ENCODE measurements at regions not wholly inside any gene's neighbourhood (a gene's known extent, or its start where the extent isn't known, plus 50 kb on each side); places are given as distances from the start of the nearest gene placed in this dataset.

GRCh38 chr12:23005387-23005786, 380.4 kb downstream of the ETNK1 start:
- no peaks in the 10 kb centered on the region for H3K9me3 ChIP-seq
- H3K4me3 ChIP-seq, result no peak overlapping the region
- intact Hi-C loops (cut with DNase I; ENCODE audit: low total_unique reads), result no loop called here
- H3K36me3 ChIP-seq, result no peaks in the 10 kb centered on the region
- H3K27ac ChIP-seq, result no peak overlapping the region
- no peaks in the 10 kb centered on the region for H3K27me3 ChIP-seq (replicated peaks in 1 of 7)
- DNase-seq, result no peak
- TF ChIP-seq, protein P1, sequence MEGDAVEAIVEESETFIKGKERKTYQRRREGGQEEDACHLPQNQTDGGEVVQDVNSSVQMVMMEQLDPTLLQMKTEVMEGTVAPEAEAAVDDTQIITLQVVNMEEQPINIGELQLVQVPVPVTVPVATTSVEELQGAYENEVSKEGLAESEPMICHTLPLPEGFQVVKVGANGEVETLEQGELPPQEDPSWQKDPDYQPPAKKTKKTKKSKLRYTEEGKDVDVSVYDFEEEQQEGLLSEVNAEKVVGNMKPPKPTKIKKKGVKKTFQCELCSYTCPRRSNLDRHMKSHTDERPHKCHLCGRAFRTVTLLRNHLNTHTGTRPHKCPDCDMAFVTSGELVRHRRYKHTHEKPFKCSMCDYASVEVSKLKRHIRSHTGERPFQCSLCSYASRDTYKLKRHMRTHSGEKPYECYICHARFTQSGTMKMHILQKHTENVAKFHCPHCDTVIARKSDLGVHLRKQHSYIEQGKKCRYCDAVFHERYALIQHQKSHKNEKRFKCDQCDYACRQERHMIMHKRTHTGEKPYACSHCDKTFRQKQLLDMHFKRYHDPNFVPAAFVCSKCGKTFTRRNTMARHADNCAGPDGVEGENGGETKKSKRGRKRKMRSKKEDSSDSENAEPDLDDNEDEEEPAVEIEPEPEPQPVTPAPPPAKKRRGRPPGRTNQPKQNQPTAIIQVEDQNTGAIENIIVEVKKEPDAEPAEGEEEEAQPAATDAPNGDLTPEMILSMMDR (IDR thresholded peaks at IDR 0.05 in 8 of 11, conservative IDR thresholded peaks at IDR 0.05 in 3 of 11), result no peak
- no peak for TF ChIP-seq POLR2AphosphoS5 (IDR thresholded peaks at IDR 0.05)
- no peak for TF ChIP-seq POLR2A (IDR thresholded peaks at IDR 0.05)
- WGBS, 5 donors, result 63 to 76% (median 67%) methylated on average over 2 of the region's 2 CpGs
- no peaks in the 10 kb centered on the region for H3K4me1 ChIP-seq

GRCh38 chr12:23006413-23006812, 381.4 kb downstream of the ETNK1 start:
- Histone ChIP-seq H3K27me3 (replicated peaks in 1 of 7) (no peaks in the 10 kb centered on the region), H3K9me3 (no peaks in the 10 kb centered on the region), H3K4me3 (no peak overlapping the region), H3K4me1 (no peaks in the 10 kb centered on the region), H3K27ac (no peak overlapping the region), H3K36me3 (no peaks in the 10 kb centered on the region)
- TF ChIP-seq POLR2AphosphoS5 (IDR thresholded peaks at IDR 0.05) (no peak), POLR2A (IDR thresholded peaks at IDR 0.05) (no peak)
- intact Hi-C loops (cut with DNase I; ENCODE audit: low total_unique reads), result no loop called here
- DNase-seq, result no peak
- 50 to 78% (median 65%) methylated on average over 2 of the region's 2 CpGs for WGBS, 5 donors

- WGBS, 5 donors, result 54 to 72% (median 65%) methylated on average over 5 of the region's 5 CpGs
- TF ChIP-seq, protein P1 (IDR thresholded peaks at IDR 0.05 in 8 of 11, conservative IDR thresholded peaks at IDR 0.05 in 3 of 11), result no peak
- TF ChIP-seq POLR2A (IDR thresholded peaks at IDR 0.05), result no peak
- no peak for TF ChIP-seq POLR2AphosphoS5 (IDR thresholded peaks at IDR 0.05)
- intact Hi-C loops (cut with DNase I; ENCODE audit: low total_unique reads), result no loop called here
- Histone ChIP-seq H3K9me3 (peaks cover 0 to 5% (median 4%) of the 10 kb centered on the region in 8 donors), H3K4me3 (no peak overlapping the region), H3K4me1 (no peaks in the 10 kb centered on the region), H3K27me3 (replicated peaks in 1 of 7) (no peaks in the 10 kb centered on the region), H3K27ac (no peak overlapping the region), H3K36me3 (no peaks in the 10 kb centered on the region)
- no peak for DNase-seq
These were observed 383.7 kb downstream of the ETNK1 start for GRCh38 chr12:23008623-23009022.

- peaks cover 0 to 5% (median 4%) of the 10 kb centered on the region in 8 donors for H3K9me3 ChIP-seq
- DNase-seq, result no peak
- H3K4me1 ChIP-seq, result no peaks in the 10 kb centered on the region
- intact Hi-C loops (cut with DNase I; ENCODE audit: low total_unique reads), result no loop called here
- H3K27me3 ChIP-seq (replicated peaks in 1 of 7), result no peaks in the 10 kb centered on the region
- H3K27ac ChIP-seq, result no peak overlapping the region
- TF ChIP-seq POLR2AphosphoS5 (IDR thresholded peaks at IDR 0.05) (no peak), POLR2A (IDR thresholded peaks at IDR 0.05) (no peak)
- TF ChIP-seq, protein P1 (IDR thresholded peaks at IDR 0.05 in 8 of 11, conservative IDR thresholded peaks at IDR 0.05 in 3 of 11), result no peak
- no peaks in the 10 kb centered on the region for H3K36me3 ChIP-seq
- H3K4me3 ChIP-seq, result no peak overlapping the region
These were observed 389.8 kb downstream of the ETNK1 start for GRCh38 chr12:23014749-23015148.

Data from spleen (tissue), 11 donors.